ENCODE measurements at regions not wholly inside any gene's neighbourhood (a gene's known extent, or its start where the extent isn't known, plus 50 kb on each side); places are given as distances from the start of the nearest gene placed in this dataset.

- TF ChIP-seq CTCF (IDR thresholded peaks at IDR 0.05) (no peak), POLR2A (IDR thresholded peaks at IDR 0.05) (no peak)
Measured at GRCh38 chr11:71774603-71775222, 58.3 kb upstream of the DEFB108B start.
